Suprapubic skin (tissue), 4 donors: ENCODE measurements at regions not wholly inside any gene's neighbourhood (a gene's known extent, or its start where the extent isn't known, plus 50 kb on each side); places are given as distances from the start of the nearest gene placed in this dataset.

Experiments
- DNase-seq, 2 donors: peaks; one replicate each; pipeline ENCODE4 v3.0.0-alpha.2; 2019; ENCODE audit warnings: low spot score in 2 of 2
- H3K27ac ChIP-seq: fragments of 200-600 bp; sonication (generic); one replicate; pipeline ENCODE4 v1.5.1; 2019
- H3K27me3 ChIP-seq: fragments of 200-600 bp; sonication (generic); one replicate; pipeline ENCODE4 v1.5.1; 2019
- H3K36me3 ChIP-seq: fragments of 200-600 bp; sonication (generic); one replicate; pipeline ENCODE4 v1.5.1; 2019
- H3K4me1 ChIP-seq: fragments of 200-600 bp; sonication (generic); one replicate; pipeline ENCODE4 v1.5.1; 2019
- H3K4me3 ChIP-seq: fragments of 200-600 bp; sonication (generic); one replicate; pipeline ENCODE4 v1.5.1; 2019; ENCODE audit warnings: mild to moderate bottlenecking
- H3K9me3 ChIP-seq: fragments of 200-600 bp; sonication (generic); one replicate; pipeline ENCODE4 v1.5.1; 2019
- EP300 ChIP-seq: sonication (generic); formaldehyde crosslinking; IDR thresholded peaks from one replicate; pipeline ENCODE4 v1.6.1; 2017; ENCODE audit warnings: antibody characterized with exemption
- POLR2A ChIP-seq, 2 donors: fragments of 450-650 bp; IDR thresholded peaks; one replicate each; pipeline ENCODE4 v1.6.1; 2017; ENCODE audit warnings: antibody characterized with exemption in 2 of 2, mild to moderate bottlenecking in 2 of 2, moderate library complexity in 2 of 2
- POLR2AphosphoS5 ChIP-seq, 3 donors: sonication (generic); formaldehyde crosslinking; IDR thresholded peaks; one replicate each; pipeline ENCODE4 v1.6.1; 2017; ENCODE audit warnings: antibody characterized with exemption in 3 of 3
- WGBS: methylation state at CpG from one replicate; pipeline ENCODE4 v1.1.5; 2018; 5-methylcytosine and 5-hydroxymethylcytosine counted together
- TF ChIP-seq, protein P1 (sequence below), 2 donors: fragments of 200-600 bp in 1 of 2; fragments of 450-650 bp in 1 of 2; sonication (generic) in 1 of 2; IDR thresholded peaks; one replicate each; pipeline ENCODE4 v1.5.1; 2016 to 2019; ENCODE audit warnings: antibody characterized with exemption in 2 of 2, mild to moderate bottlenecking in 1 of 2, moderate library complexity in 1 of 2

GRCh38 chr7:152975076-152975475 lies 215.5 kb downstream of the ACTR3B start:
- Histone ChIP-seq H3K9me3 (no peaks in the 10 kb centered on the region), H3K36me3 (no peaks in the 10 kb centered on the region), H3K27me3 (no peaks in the 10 kb centered on the region), H3K27ac (no peak overlapping the region), H3K4me1 (no peaks in the 10 kb centered on the region), H3K4me3 (no peak overlapping the region)
- TF ChIP-seq POLR2A (IDR thresholded peaks at IDR 0.05) (no peak), EP300 (no peak), POLR2AphosphoS5 (IDR thresholded peaks at IDR 0.05) (no peak)
- TF ChIP-seq, protein P1, sequence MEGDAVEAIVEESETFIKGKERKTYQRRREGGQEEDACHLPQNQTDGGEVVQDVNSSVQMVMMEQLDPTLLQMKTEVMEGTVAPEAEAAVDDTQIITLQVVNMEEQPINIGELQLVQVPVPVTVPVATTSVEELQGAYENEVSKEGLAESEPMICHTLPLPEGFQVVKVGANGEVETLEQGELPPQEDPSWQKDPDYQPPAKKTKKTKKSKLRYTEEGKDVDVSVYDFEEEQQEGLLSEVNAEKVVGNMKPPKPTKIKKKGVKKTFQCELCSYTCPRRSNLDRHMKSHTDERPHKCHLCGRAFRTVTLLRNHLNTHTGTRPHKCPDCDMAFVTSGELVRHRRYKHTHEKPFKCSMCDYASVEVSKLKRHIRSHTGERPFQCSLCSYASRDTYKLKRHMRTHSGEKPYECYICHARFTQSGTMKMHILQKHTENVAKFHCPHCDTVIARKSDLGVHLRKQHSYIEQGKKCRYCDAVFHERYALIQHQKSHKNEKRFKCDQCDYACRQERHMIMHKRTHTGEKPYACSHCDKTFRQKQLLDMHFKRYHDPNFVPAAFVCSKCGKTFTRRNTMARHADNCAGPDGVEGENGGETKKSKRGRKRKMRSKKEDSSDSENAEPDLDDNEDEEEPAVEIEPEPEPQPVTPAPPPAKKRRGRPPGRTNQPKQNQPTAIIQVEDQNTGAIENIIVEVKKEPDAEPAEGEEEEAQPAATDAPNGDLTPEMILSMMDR (IDR thresholded peaks at IDR 0.05): no peak
- no peak for DNase-seq
- 18% methylated on average over 2 of the region's 2 CpGs for WGBS

DNA sequence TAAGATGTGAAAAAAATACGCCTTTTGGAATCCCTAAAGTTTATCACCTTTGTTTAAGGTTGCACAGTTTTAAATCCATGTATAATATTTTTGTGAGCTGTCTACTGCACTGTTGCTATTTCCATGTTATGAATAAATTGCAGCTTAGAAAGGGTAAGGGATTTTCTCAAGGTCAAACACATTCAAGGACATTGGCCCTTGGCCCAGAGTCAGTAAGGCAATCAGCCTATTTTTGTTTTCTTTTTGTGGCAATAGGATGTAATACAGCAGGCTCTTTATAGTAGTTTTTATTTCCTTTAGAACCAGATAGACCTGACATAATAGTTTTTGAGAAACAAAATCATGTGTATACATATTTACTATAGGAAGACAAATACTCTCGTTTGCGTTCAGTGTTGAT lies 219.8 kb downstream of the ACTR3B start:
- no peaks in the 10 kb centered on the region for H3K36me3 ChIP-seq
- H3K27me3 ChIP-seq: no peaks in the 10 kb centered on the region
- no peaks in the 10 kb centered on the region for H3K9me3 ChIP-seq
- H3K27ac ChIP-seq: no peak overlapping the region
- no peak for TF ChIP-seq POLR2A (IDR thresholded peaks at IDR 0.05)
- TF ChIP-seq EP300: no peak
- TF ChIP-seq POLR2AphosphoS5 (IDR thresholded peaks at IDR 0.05): no peak
- TF ChIP-seq, protein P1 (IDR thresholded peaks at IDR 0.05): no peak
- WGBS: 78% methylated on average over 3 of the region's 3 CpGs
- no peaks in the 10 kb centered on the region for H3K4me1 ChIP-seq
- DNase-seq: no peak
- no peak overlapping the region for H3K4me3 ChIP-seq

DNA sequence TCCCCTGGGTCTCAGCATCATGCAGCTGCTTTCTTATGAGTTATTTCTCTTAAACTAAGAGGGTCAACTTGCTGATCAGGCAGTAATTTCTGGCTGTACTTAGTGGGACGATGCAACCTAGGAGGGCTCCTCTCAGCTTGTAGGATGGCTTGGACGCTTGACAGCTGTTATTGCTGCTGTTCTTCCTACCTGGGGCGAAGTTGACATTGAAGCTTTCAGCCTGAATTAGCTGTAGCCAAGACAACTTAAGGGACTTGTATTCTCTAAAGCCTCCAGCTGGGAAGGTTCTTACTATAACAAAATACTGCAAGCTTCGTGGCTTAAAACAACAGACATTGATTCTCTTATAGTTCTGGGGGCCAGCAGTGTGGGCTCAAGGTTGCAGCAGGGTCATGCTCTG lies 224.9 kb downstream of the ACTR3B start:
- no peaks in the 10 kb centered on the region for H3K9me3 ChIP-seq
- H3K27me3 ChIP-seq: no peaks in the 10 kb centered on the region
- no peak overlapping the region for H3K4me3 ChIP-seq
- peaks cover 7% of the 10 kb centered on the region for H3K4me1 ChIP-seq
- H3K36me3 ChIP-seq: no peaks in the 10 kb centered on the region
- TF ChIP-seq, protein P1 (IDR thresholded peaks at IDR 0.05): no peak
- no peak for TF ChIP-seq POLR2AphosphoS5 (IDR thresholded peaks at IDR 0.05)
- TF ChIP-seq POLR2A (IDR thresholded peaks at IDR 0.05): no peak
- no peak for TF ChIP-seq EP300
- WGBS: 54% methylated on average over 4 of the region's 4 CpGs
- H3K27ac ChIP-seq: no peak overlapping the region
- DNase-seq: no peak

GRCh38 chr7:152986376-152986775 lies 226.8 kb downstream of the ACTR3B start:
- 27% methylated on average over 4 of the region's 4 CpGs for WGBS
- TF ChIP-seq EP300 (no peak), POLR2A (IDR thresholded peaks at IDR 0.05) (no peak), POLR2AphosphoS5 (IDR thresholded peaks at IDR 0.05) (no peak)
- TF ChIP-seq, protein P1 (IDR thresholded peaks at IDR 0.05): no peak
- Histone ChIP-seq H3K36me3 (no peaks in the 10 kb centered on the region), H3K27ac (no peak overlapping the region), H3K4me1 (peaks cover 7% of the 10 kb centered on the region), H3K27me3 (no peaks in the 10 kb centered on the region), H3K4me3 (no peak overlapping the region), H3K9me3 (no peaks in the 10 kb centered on the region)
- DNase-seq: no peak

- 72% methylated on average over 2 of the region's 2 CpGs for WGBS
- Histone ChIP-seq H3K27ac (no peak overlapping the region), H3K36me3 (no peaks in the 10 kb centered on the region), H3K4me3 (no peak overlapping the region), H3K4me1 (peaks cover 7% of the 10 kb centered on the region), H3K9me3 (no peaks in the 10 kb centered on the region), H3K27me3 (no peaks in the 10 kb centered on the region)
- DNase-seq: no peak
- TF ChIP-seq POLR2AphosphoS5 (IDR thresholded peaks at IDR 0.05) (no peak), POLR2A (IDR thresholded peaks at IDR 0.05) (no peak), EP300 (no peak)
- TF ChIP-seq, protein P1 (IDR thresholded peaks at IDR 0.05): no peak
These were observed 228.1 kb downstream of the ACTR3B start for GRCh38 chr7:152987656-152988055.
